ENCODE measurements at regions not wholly inside any gene's neighbourhood (a gene's known extent, or its start where the extent isn't known, plus 50 kb on each side); places are given as distances from the start of the nearest gene placed in this dataset.
A peak's percentile ranks its signal among the peaks of the same experiment; 100 is the strongest.

GRCh38 chr18:45384137-45384961, 230.9 kb upstream of the SLC14A2 start:
- DNase-seq, result peak; percentile 76
- H3K4me1 ChIP-seq (ENCODE audit: control insufficient read depth, insufficient read depth, low read length), result peaks cover 19% of the 10 kb centered on the region
- WGBS (ENCODE audit: insufficient coverage), result 67% methylated on average over 1 of the region's 4 CpGs
- peak overlapping the region; percentile 22 for H3K27ac ChIP-seq (ENCODE audit: low read length)
- H3K36me3 ChIP-seq (ENCODE audit: control insufficient read depth, insufficient read depth, low read length), result no peaks in the 10 kb centered on the region
- no peaks in the 10 kb centered on the region for H3K27me3 ChIP-seq (ENCODE audit: control insufficient read depth, insufficient read depth, low read length)
- H3K9me3 ChIP-seq (replicated peaks; ENCODE audit: control insufficient read depth, low read depth, low read length), result no peaks in the 10 kb centered on the region
- no peak overlapping the region for H3K4me3 ChIP-seq (ENCODE audit: low read length)

DNA sequence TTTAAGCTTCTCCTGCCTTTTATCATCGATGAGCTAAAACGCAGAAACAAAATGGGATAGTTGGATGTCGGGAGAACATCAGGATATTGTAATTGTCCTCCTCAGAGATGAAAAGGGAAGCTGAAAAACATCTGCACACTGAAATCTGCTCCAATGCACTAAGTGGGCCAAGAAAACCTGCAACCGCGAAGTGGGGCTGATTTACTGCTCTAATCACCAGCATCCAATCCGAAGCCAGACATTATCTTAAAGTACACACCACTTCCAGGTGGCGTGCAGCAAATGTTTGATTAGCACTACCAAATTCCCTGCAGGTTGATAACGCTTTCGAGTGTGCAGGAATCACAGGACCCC, 230.3 kb upstream of the SLC14A2 start:
- DNase-seq, result peak; percentile 83
- Histone ChIP-seq H3K4me1 (ENCODE audit: control insufficient read depth, insufficient read depth, low read length) (peaks cover 19% of the 10 kb centered on the region), H3K27ac (ENCODE audit: low read length) (no peak overlapping the region), H3K36me3 (ENCODE audit: control insufficient read depth, insufficient read depth, low read length) (no peaks in the 10 kb centered on the region), H3K4me3 (ENCODE audit: low read length) (no peak overlapping the region), H3K9me3 (replicated peaks; ENCODE audit: control insufficient read depth, low read depth, low read length) (no peaks in the 10 kb centered on the region), H3K27me3 (ENCODE audit: control insufficient read depth, insufficient read depth, low read length) (no peaks in the 10 kb centered on the region)
- WGBS (ENCODE audit: insufficient coverage), result 17% methylated on average over 4 of the region's 9 CpGs

GRCh38 chr18:45386041-45386655, 229.1 kb upstream of the SLC14A2 start:
- Histone ChIP-seq H3K27ac (ENCODE audit: low read length) (no peak overlapping the region), H3K27me3 (ENCODE audit: control insufficient read depth, insufficient read depth, low read length) (no peaks in the 10 kb centered on the region), H3K4me3 (ENCODE audit: low read length) (no peak overlapping the region), H3K36me3 (ENCODE audit: control insufficient read depth, insufficient read depth, low read length) (no peaks in the 10 kb centered on the region), H3K4me1 (ENCODE audit: control insufficient read depth, insufficient read depth, low read length) (peaks cover 19% of the 10 kb centered on the region), H3K9me3 (replicated peaks; ENCODE audit: control insufficient read depth, low read depth, low read length) (no peaks in the 10 kb centered on the region)
- peak; percentile 90 for DNase-seq
- 43% methylated on average over 6 of the region's 7 CpGs for WGBS (ENCODE audit: insufficient coverage)

DNA sequence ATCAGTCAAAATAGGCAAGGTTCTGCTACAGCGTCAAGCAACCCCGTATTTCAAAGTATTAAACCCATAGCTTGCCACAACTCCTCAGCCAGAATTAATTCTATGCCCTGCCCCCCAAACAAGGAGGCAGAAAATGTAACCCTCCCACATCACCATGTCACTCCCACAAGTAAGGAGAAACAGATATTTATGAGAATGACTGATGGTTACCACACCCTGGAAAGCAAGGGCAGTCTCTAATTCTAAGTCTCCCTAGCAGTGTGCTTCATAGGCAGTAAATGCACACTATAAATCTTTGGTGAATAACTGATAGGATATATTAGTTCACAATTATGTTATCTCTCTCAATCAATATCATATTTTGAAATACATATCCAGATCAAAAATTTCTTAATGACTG, 228.0 kb upstream of the SLC14A2 start:
- no peak overlapping the region for H3K27ac ChIP-seq (ENCODE audit: low read length)
- no peaks in the 10 kb centered on the region for H3K36me3 ChIP-seq (ENCODE audit: control insufficient read depth, insufficient read depth, low read length)
- WGBS (ENCODE audit: insufficient coverage), result no CpG with 5 or more reads among the region's 2 CpGs
- no peak for DNase-seq
- H3K27me3 ChIP-seq (ENCODE audit: control insufficient read depth, insufficient read depth, low read length), result no peaks in the 10 kb centered on the region
- H3K4me1 ChIP-seq (ENCODE audit: control insufficient read depth, insufficient read depth, low read length), result peaks cover 19% of the 10 kb centered on the region
- no peak overlapping the region for H3K4me3 ChIP-seq (ENCODE audit: low read length)
- no peaks in the 10 kb centered on the region for H3K9me3 ChIP-seq (replicated peaks; ENCODE audit: control insufficient read depth, low read depth, low read length)

GRCh38 chr18:45398448-45398847, 216.8 kb upstream of the SLC14A2 start:
- DNase-seq, result no peak
- Histone ChIP-seq H3K27ac (ENCODE audit: low read length) (no peak overlapping the region), H3K9me3 (replicated peaks; ENCODE audit: control insufficient read depth, low read depth, low read length) (no peaks in the 10 kb centered on the region), H3K4me1 (ENCODE audit: control insufficient read depth, insufficient read depth, low read length) (no peaks in the 10 kb centered on the region), H3K36me3 (ENCODE audit: control insufficient read depth, insufficient read depth, low read length) (no peaks in the 10 kb centered on the region), H3K27me3 (ENCODE audit: control insufficient read depth, insufficient read depth, low read length) (no peaks in the 10 kb centered on the region), H3K4me3 (ENCODE audit: low read length) (no peak overlapping the region)
- no CpG with 5 or more reads among the region's 3 CpGs for WGBS (ENCODE audit: insufficient coverage)

DNA sequence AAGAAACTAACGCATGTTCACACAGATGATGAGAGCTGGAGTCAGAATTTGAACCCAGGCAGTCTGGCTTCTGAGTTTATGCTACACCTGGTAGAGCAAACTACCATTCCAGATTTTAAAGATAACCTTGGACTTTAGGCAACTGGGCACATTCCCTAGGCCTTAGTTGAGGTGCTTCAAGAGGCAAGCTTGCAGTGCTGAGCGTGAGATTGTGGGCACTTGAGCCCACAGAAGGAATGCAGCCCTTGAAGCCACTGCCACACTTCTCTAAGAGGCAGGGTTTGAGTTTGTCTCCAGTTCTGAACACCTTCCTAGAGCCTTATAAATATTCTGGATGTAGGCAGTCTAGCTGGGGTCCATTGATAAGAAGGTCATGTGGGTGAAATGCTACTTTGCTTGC, 216.1 kb upstream of the SLC14A2 start:
- Histone ChIP-seq H3K4me3 (ENCODE audit: low read length) (no peak overlapping the region), H3K27me3 (ENCODE audit: control insufficient read depth, insufficient read depth, low read length) (no peaks in the 10 kb centered on the region)
- WGBS (ENCODE audit: insufficient coverage), result 95% methylated on average over 2 of the region's 2 CpGs

DNA sequence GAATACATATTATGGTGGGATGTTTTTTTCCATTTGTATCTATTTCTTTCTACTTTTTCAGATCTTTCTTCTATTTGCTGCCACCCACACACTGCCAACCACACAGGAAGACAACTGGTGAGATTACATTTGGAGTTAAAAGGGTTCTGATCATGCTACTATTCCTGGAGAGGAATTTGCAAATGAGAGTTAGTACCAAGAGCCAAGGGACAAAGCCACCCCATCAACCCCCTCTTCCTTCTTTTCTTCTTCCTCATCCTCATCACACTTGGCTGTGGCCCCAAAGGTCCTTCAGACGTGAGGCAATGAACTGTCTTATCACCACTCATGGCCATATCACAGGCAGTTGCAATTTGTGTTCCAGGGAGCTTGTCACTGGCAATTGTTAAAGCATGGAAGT, 215.6 kb upstream of the SLC14A2 start:
- Histone ChIP-seq H3K9me3 (replicated peaks; ENCODE audit: control insufficient read depth, low read depth, low read length) (no peaks in the 10 kb centered on the region), H3K27me3 (ENCODE audit: control insufficient read depth, insufficient read depth, low read length) (no peaks in the 10 kb centered on the region), H3K4me3 (ENCODE audit: low read length) (no peak overlapping the region), H3K27ac (ENCODE audit: low read length) (no peak overlapping the region), H3K36me3 (ENCODE audit: control insufficient read depth, insufficient read depth, low read length) (no peaks in the 10 kb centered on the region), H3K4me1 (ENCODE audit: control insufficient read depth, insufficient read depth, low read length) (no peaks in the 10 kb centered on the region)
- 57% methylated on average over 1 of the region's 1 CpG for whole genome bisulfite sequencing (ENCODE audit: insufficient coverage)
- DNase-seq, result no peak

More for the DNA sequence above, 216.1 kb upstream of the SLC14A2 start:
- H3K9me3 ChIP-seq (replicated peaks; ENCODE audit: control insufficient read depth, low read depth, low read length), result no peaks in the 10 kb centered on the region
- H3K4me1 ChIP-seq (ENCODE audit: control insufficient read depth, insufficient read depth, low read length), result no peaks in the 10 kb centered on the region
- no peak for DNase-seq
- H3K27ac ChIP-seq (ENCODE audit: low read length), result no peak overlapping the region
- no peaks in the 10 kb centered on the region for H3K36me3 ChIP-seq (ENCODE audit: control insufficient read depth, insufficient read depth, low read length)

DNA sequence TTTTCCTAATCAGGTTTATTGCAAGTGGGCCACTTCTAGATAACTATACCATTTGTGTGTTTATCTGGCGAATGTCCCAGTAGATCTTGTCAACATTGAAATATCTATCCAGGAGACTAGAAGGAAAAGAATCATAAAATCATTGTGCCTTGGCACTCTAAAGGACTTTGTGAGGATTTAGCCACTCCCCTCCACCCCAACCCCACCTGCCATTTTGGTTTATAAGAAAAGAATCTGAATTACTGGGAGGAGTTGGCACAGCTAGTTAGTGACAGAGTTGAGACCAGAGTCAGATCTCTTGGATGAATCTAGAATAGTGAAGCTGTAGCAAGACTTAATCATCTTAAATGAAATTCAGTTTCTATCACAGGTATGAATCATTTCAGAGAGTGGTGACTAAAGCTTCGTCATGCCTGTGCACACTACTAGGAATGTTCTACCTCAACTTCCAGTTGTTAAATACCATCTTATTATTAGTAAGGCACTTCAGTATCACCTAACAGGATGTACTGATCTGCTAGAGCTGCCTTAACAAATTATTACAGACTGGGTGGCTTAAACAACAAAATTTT, 212.7 kb upstream of the SLC14A2 start:
- Histone ChIP-seq H3K4me1 (ENCODE audit: control insufficient read depth, insufficient read depth, low read length) (no peaks in the 10 kb centered on the region), H3K27ac (ENCODE audit: low read length) (no peak overlapping the region), H3K9me3 (replicated peaks; ENCODE audit: control insufficient read depth, low read depth, low read length) (no peaks in the 10 kb centered on the region), H3K27me3 (ENCODE audit: control insufficient read depth, insufficient read depth, low read length) (no peaks in the 10 kb centered on the region), H3K36me3 (ENCODE audit: control insufficient read depth, insufficient read depth, low read length) (no peaks in the 10 kb centered on the region), H3K4me3 (ENCODE audit: low read length) (no peak overlapping the region)
- WGBS (ENCODE audit: insufficient coverage), result no CpG with 5 or more reads among the region's 2 CpGs
- DNase-seq, result no peak

- H3K4me3 ChIP-seq (ENCODE audit: low read length), result no peak overlapping the region
Observed at GRCh38 chr18:45403341-45404049, 211.8 kb upstream of the SLC14A2 start.

GRCh38 chr18:45408218-45408617, 207.1 kb upstream of the SLC14A2 start:
- Histone ChIP-seq H3K27me3 (ENCODE audit: control insufficient read depth, insufficient read depth, low read length) (no peaks in the 10 kb centered on the region), H3K4me3 (ENCODE audit: low read length) (no peak overlapping the region), H3K27ac (ENCODE audit: low read length) (no peak overlapping the region), H3K4me1 (ENCODE audit: control insufficient read depth, insufficient read depth, low read length) (no peaks in the 10 kb centered on the region), H3K36me3 (ENCODE audit: control insufficient read depth, insufficient read depth, low read length) (no peaks in the 10 kb centered on the region), H3K9me3 (replicated peaks; ENCODE audit: control insufficient read depth, low read depth, low read length) (no peaks in the 10 kb centered on the region)
- no peak for DNase-seq
- no CpG with 5 or more reads among the region's 1 CpG for WGBS (ENCODE audit: insufficient coverage)

More at GRCh38 chr18:45403341-45404049, 211.8 kb upstream of the SLC14A2 start:
- Histone ChIP-seq H3K27ac (ENCODE audit: low read length) (no peak overlapping the region), H3K36me3 (ENCODE audit: control insufficient read depth, insufficient read depth, low read length) (no peaks in the 10 kb centered on the region), H3K27me3 (ENCODE audit: control insufficient read depth, insufficient read depth, low read length) (no peaks in the 10 kb centered on the region), H3K9me3 (replicated peaks; ENCODE audit: control insufficient read depth, low read depth, low read length) (no peaks in the 10 kb centered on the region), H3K4me1 (ENCODE audit: control insufficient read depth, insufficient read depth, low read length) (no peaks in the 10 kb centered on the region)
- WGBS (ENCODE audit: insufficient coverage), result 93% methylated on average over 2 of the region's 2 CpGs
- DNase-seq, result no peak
